ENCODE measurements at regions not wholly inside any gene's neighbourhood (a gene's known extent, or its start where the extent isn't known, plus 50 kb on each side); places are given as distances from the start of the nearest gene placed in this dataset.

DNA sequence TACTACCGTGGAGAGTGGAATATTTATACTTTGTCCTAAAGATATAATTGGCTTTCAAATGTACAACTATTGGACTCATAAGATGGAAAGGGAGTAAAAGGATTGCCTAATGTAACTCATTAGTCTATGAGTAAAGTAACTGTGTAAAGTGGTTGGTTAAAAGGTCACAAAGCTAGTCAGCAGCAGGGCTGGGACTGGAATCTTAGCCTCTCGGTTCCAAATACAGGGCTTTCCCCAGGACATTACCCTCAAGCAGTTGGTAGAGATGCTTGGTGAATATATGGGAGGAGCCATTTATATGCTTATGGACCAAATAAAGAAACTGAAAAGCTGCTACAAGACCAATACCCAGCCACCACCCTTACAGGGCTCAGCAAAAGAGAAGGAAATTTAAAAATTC, 283.7 kb downstream of the HLX start:
- no peak for DNase-seq (ENCODE audit: low read depth)

GRCh38 chr1:221164029-221164428, 284.8 kb downstream of the HLX start:
- peak; percentile 63 for DNase-seq (ENCODE audit: low read depth)

DNA sequence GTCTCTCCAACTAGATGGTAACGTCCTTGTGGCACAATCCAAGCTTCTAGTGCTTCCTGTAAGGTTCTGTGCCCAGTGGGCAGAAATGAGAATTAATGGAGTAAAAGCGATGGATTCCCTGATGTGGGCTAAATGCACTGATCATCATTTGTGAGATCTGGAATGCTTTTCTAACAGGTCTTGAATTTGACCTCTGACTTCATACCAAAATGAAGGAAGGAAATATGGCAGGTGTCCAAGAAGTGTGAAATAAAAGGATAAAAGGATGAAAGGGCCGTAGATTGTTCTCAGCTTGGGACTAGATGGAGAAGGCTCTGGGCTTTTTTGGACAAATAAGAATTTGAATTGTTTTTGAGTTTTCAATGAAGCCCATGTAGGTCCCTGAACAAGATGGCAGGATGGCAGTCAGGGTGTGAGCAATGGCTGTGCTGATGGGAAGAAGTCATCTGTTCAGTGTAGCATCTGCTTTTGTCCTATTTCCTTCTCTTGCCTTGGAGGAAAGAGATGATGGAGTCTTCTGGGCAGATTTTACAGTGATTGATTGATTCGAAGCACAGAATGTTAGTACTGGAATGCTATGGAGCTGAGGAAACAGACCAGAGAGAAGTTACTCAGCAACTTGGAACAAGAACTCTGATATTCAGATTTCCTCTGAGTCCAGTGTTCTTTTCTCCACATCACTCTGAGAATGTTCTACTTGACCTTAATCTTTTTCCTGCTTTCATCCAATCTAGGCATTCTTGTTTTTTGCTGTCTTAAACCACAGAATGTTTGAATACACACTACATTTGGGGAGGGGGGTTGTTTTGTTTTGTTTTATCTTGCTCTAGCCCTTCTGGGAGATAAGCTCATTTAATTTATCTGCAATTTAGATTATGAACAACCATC, 286.0 kb downstream of the HLX start:
- no peak for DNase-seq (ENCODE audit: low read depth)

DNA sequence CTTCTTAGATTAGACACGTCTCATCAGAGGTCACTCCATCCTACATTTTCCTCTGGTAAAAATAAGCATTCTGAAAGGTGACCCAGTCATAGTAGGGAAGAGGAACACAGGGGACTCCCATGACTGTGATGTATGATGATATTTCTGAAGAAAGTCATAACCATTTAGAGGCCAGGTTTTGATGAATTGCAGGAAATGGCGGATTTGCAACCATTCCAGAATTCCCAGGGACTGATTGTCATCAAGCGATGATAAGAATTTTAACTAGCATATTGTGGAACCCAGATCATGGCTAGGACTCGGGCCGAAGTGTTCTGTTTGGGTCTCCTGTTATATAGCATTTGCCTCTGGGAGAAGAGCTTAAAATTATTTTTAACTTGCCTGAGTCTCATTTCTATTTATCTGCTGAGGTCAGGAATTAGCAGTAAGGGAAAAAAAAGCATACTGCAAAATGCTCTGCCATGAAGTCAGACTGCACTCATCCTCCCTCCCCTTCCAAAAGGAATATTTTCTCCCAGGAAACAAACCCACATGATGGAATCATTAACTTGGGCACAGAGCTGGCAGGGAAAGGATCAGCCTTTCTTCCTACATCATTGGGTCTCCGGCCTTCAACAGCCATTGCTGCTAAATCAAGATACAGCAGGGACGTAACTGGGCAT, 286.7 kb downstream of the HLX start:
- no peak for DNase-seq (ENCODE audit: low read depth)

- DNase-seq (ENCODE audit: low read depth): no peak
Observed at GRCh38 chr1:221166559-221167318, 287.5 kb downstream of the HLX start.

GRCh38 chr1:221169447-221169889, 290.2 kb downstream of the HLX start:
- peak; percentile 77 for DNase-seq (ENCODE audit: low read depth)

- no peak for DNase-seq (ENCODE audit: low read depth)
Observed at GRCh38 chr1:221170171-221170570, 290.9 kb downstream of the HLX start.

- DNase-seq (ENCODE audit: low read depth): no peak
Observed at GRCh38 chr1:221171768-221172167, 292.5 kb downstream of the HLX start.

GRCh38 chr1:221172841-221173240, 293.6 kb downstream of the HLX start:
- no peak for DNase-seq (ENCODE audit: low read depth)

DNA sequence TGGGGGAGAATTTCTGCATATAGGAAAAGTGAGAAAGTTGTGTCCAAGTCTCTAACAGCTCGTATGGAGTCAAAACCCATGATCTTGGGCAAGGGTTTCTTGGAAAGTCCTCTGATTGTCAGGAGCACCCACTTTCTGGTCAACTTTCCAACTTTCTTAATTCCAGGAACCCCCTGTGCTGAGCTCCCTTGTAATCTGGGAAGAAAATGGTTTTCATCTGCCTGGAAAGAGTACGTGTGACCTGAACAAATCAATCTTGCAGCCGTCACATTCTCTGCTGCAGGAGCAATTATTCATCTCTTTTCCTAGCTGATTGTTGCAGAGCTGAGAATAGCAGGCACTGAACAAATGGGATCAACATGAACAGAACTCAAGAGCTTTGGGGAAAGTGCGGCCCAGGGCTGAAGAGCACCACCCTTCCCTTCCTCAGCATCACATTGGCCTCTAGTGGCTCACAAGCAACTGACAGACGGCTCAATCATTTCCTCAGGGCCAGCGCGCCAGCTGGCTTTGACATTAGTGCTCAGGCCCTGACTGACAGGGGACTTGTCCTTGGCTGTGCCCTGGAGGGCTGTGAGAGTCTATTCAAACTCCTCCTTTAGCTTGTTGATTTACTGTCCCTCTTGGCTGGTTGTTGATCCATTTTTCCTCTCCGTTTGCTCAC, 295.2 kb downstream of the HLX start:
- DNase-seq (ENCODE audit: low read depth): peak; percentile 14

GRCh38 chr1:221175249-221175648, 296.0 kb downstream of the HLX start:
- DNase-seq (ENCODE audit: low read depth): no peak

DNA sequence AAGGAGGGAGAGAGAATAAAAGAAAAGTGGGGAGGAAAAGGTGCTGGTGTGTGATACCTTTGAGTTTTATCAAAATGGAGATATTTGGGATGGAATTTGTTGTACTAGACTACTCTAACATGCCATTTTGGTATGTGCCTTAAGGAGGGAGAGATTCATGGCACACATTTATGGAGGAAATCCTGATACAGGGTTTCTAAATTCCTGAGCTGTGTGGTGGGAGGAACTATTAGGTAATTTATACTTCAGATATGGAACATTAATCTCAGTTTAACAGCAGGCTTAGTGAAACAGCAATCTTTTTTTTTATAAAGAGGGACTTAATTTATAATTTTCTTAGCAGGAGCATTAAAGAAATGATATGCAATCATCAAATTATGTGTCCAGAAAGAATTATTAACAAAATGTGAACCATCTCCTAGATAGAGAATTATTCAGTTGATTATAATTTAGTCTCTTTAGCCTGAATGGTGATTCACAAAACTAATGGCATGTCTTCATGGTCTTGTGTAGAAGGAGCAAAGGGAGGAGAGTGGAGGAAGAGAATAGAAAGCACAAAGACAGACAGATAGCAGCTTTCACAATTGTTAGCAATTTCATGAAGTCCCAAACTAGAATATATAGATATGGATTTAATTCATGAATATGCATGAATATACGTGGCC, 301.6 kb downstream of the HLX start:
- no peak for DNase-seq (ENCODE audit: low read depth)

GRCh38 chr1:221182791-221183533, 303.7 kb downstream of the HLX start:
- DNase-seq (ENCODE audit: low read depth): no peak

DNA sequence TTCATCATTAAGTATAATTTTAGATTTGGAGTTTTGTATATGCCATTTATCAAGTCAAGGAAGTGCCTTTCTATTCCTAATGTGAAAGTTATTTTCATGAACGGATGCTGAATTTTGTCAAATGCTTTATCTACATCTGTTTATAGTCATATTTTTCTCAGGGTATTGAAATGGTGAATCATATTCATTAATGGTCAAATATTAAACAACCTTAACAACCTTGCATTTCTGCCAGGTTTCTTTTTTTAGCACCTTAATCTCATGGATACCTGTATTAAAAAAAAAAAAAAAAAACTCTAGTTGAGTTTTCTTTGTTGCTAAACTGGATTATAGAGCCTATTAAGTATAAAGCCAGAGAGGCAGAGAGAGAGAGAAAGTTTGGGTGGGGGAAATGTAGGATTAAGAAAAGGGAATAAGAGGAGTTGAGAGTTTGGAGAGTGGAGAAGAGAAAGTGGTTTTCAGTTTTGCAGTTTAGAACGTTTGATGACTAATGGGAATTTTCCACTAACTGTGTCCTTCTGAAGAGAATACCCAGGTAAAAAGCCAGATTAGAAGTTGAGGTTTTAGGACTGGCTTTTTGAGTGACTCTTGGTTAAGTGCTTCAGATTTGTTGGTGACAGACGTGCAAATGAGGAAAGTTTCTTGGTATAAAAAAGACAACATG, 305.0 kb downstream of the HLX start:
- DNase-seq (ENCODE audit: low read depth): no peak

DNA sequence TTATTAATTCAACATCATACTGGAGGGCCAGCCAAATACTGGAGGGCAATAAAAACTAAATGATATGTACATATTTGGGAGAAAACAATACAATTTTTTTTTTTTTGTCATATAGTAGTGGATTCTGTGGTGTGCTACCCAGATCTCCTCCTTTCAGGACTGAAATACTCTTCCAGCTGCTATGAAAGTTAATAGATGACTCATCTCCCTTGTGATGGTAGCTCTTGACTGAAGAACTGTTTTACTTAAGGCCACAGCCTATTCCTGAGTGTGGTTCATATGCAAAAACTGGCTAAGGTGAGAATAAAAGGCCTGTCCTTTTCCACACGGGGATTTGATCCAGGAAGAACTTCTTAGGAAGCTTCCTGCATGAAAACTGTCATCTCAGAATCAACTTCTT, 307.9 kb downstream of the HLX start:
- peak; percentile 25 for DNase-seq (ENCODE audit: low read depth)

GRCh38 chr1:221188458-221188857, 309.2 kb downstream of the HLX start:
- DNase-seq (ENCODE audit: low read depth): no peak

DNA sequence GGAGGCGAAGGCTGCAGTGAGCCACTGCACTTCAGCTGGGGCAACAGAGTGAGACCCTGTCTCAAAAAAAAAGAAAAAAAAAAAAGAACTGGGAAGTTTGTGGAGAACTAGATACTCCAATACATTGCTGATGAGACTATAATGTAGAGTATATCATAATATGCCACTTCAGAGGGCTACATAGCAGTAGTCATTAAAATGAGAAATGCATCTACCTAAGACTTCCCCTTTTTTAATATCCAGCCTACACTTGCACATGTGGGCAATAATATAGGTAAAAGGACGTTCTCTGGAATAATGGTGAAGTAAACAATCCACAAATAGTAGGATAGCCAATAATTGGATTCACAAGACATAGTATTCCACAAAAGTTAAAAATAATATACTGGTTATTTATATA, 311.0 kb downstream of the HLX start:
- no peak for DNase-seq (ENCODE audit: low read depth)

DNA sequence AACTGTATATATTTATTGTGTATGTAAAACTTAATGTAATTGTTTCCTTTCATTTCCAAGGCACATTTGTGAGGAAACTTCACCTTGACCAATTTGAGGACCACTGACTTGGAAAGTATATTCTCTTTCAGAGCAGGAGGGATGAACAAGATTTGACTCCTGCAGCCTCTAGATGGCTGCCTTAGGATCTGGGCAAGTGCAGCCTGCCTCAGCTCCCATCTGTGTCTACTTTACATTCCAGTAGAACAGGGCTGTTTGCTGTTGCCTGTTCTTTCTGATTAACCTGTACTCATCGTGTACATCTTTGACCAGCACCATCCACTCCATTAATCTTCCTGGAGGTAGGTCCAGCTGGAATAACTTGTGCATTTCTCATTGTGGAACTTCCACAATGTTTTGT, 312.8 kb downstream of the HLX start:
- DNase-seq (ENCODE audit: low read depth): no peak

DNA sequence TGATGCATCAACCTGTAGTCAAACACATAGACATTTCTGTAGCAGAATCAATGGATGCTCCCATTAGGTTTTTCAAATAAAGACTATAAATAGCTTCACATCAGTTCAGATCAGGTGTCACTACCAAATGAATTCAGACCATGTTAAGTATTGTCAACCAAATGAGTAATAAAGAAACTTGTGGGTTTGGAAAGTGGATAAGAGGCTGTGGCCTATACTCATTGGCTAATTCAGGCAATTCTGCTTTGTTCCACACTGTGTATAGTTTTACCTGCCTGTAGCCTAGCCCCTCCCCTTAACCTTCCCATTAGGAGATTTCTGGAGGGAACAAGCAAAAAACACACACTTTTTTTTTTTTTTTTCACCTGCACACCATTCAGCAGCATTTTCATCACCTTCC, 321.2 kb downstream of the HLX start:
- no peak for DNase-seq (ENCODE audit: low read depth)

DNA sequence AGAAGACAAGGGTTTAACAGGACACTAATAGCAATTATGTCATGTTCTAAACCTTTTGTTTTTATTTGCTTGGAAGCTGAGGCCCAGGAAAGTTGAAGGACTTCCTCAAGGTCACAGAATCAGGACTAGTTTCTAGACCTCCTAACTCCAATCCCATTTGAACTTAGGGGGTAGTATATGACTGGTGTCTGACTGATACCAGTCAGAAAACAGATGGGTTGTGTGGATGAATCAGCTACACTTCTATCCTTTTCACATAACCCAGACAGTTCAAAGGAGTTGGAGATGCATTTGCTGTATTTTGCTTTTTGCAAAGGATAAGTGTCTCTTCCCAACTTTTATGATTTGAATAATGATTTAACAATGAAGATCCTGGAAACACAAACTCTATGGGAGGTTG, 322.5 kb downstream of the HLX start:
- no peak for DNase-seq (ENCODE audit: low read depth)
